ENCODE measurements at regions not wholly inside any gene's neighbourhood (a gene's known extent, or its start where the extent isn't known, plus 50 kb on each side); places are given as distances from the start of the nearest gene placed in this dataset.

DNA sequence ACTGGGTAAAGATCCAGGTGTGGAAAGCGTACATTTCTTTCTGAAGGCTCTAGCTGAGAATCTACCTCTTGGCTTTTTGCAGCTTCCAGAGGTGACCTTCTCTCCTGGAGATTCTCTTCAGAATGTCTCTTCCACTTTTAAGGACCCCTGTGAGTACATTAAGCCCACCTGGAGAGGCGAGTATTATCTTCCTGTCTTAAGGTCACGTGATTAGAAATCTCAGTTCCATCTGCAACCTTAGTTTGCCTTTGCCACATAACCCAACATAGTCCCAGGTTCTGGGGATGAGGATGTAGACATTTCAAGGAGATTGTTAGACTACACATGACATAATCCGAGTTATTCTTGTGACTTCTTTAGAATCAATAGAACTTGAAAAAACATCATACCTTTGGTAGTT is 665.5 kb upstream of the POM121L12 start:
- no peaks in the 10 kb centered on the region for H3K4me1 ChIP-seq (replicated peaks in 1 of 4; ENCODE audit: control insufficient read depth in 3 of 4, insufficient read depth in 4 of 4, low read length in 3 of 4)
- H3K79me2 ChIP-seq (ENCODE audit: control insufficient read depth in 1 of 2, insufficient read depth in 2 of 2, low read length in 2 of 2) = no peaks in the 10 kb centered on the region
- ChIA-PET POLR2A (ENCODE audit: partially characterized antibody) (no interaction called here), CTCF (ENCODE audit: partially characterized antibody) (no interaction called here)
- no peaks in the 10 kb centered on the region for H3K9me3 ChIP-seq (ENCODE audit: insufficient read depth in 2 of 2, low read depth in 1 of 2, low read length in 1 of 2)
- H2BK12ac ChIP-seq (ENCODE audit: low read depth, low read length) = no peak overlapping the region
- H3K4ac ChIP-seq (replicated peaks; ENCODE audit: insufficient read length, low read depth, low read length) = no peak overlapping the region
- no peak overlapping the region for H3K9ac ChIP-seq (replicated peaks in 1 of 4; ENCODE audit: extremely low read depth in 1 of 4, low read depth in 3 of 4, low read length in 3 of 4)
- no peak overlapping the region for H3K18ac ChIP-seq (ENCODE audit: extremely low read depth, low read length)
- no peak overlapping the region for H2BK15ac ChIP-seq (ENCODE audit: low read length)
- H3K23ac ChIP-seq (ENCODE audit: insufficient read length) = no peak overlapping the region
- H3K4me2 ChIP-seq (ENCODE audit: insufficient read depth in 1 of 2, low read depth in 2 of 2, low read length in 2 of 2) = no peak overlapping the region
- no peaks in the 10 kb centered on the region for H3K79me1 ChIP-seq (ENCODE audit: low read depth, low read length)
- H3K4me3 ChIP-seq (ENCODE audit: extremely low read depth in 1 of 4, insufficient read depth in 2 of 4, low read depth in 3 of 4, low read length in 4 of 4) = no peak overlapping the region
- H2BK20ac ChIP-seq (ENCODE audit: low read length) = no peak overlapping the region
- no peak overlapping the region for H2AK5ac ChIP-seq (ENCODE audit: low read depth, low read length)
- TF ChIP-seq TAF1 (IDR thresholded peaks at IDR 0.05; ENCODE audit: low read depth, low read length) = no peak
- TF ChIP-seq TEAD4 (IDR thresholded peaks at IDR 0.05; ENCODE audit: low read depth, low read length) = no peak
- no peak for TF ChIP-seq SIRT6 (IDR thresholded peaks at IDR 0.05; ENCODE audit: low read length)
- no peak for TF ChIP-seq SIN3A (conservative IDR thresholded peaks at IDR 0.05 in 1 of 2, IDR thresholded peaks at IDR 0.05 in 1 of 2; ENCODE audit: low read depth in 1 of 2, low read length in 2 of 2)
- TF ChIP-seq CHD2 (IDR thresholded peaks at IDR 0.05; ENCODE audit: low read length) = no peak
- TF ChIP-seq KDM1A (IDR thresholded peaks at IDR 0.05; ENCODE audit: borderline replicate concordance, low read length) = no peak
- no peak for TF ChIP-seq GTF2F1 (IDR thresholded peaks at IDR 0.05; ENCODE audit: borderline replicate concordance, low read depth, low read length)
- no peak for TF ChIP-seq CHD1 (IDR thresholded peaks at IDR 0.05; ENCODE audit: low read depth, low read length)
- TF ChIP-seq POU5F1 (IDR thresholded peaks at IDR 0.05; ENCODE audit: low read depth, low read length) = no peak
- no peak for TF ChIP-seq JUN (IDR thresholded peaks at IDR 0.05; ENCODE audit: low read depth, low read length)
- H3K14ac ChIP-seq (ENCODE audit: insufficient read length) = no peak overlapping the region
- H3K23me2 ChIP-seq (ENCODE audit: low read depth, low read length) = no peaks in the 10 kb centered on the region
- H3K56ac ChIP-seq (replicated peaks; ENCODE audit: insufficient read length, low read depth, low read length) = no peak overlapping the region
- H3K36me3 ChIP-seq (ENCODE audit: control insufficient read depth in 2 of 4, insufficient read depth in 4 of 4, low read length in 3 of 4) = no peaks in the 10 kb centered on the region
- DNase-seq (ENCODE audit: low read depth in 1 of 2, low spot score in 2 of 2) (no peak), FAIRE-seq (no peak)
- no peak overlapping the region for H4K8ac ChIP-seq (ENCODE audit: extremely low read depth, insufficient read depth, low read length)
- no peaks in the 10 kb centered on the region for H4K20me1 ChIP-seq (replicated peaks in 1 of 2; ENCODE audit: control insufficient read depth in 1 of 2, insufficient read depth in 2 of 2, low read length in 2 of 2)
- H3K27ac ChIP-seq (ENCODE audit: low read depth, low read length) = no peak overlapping the region
- H4K5ac ChIP-seq (ENCODE audit: insufficient read length, low read depth, low read length) = no peak overlapping the region
- H4K91ac ChIP-seq (replicated peaks; ENCODE audit: insufficient read length, low read length) = no peak overlapping the region
- no peak overlapping the region for H2BK120ac ChIP-seq (replicated peaks; ENCODE audit: low read depth, low read length)
- H3K27me3 ChIP-seq (replicated peaks in 1 of 4; ENCODE audit: control insufficient read depth in 3 of 4, extremely low read depth in 1 of 4, insufficient read depth in 3 of 4, low read length in 3 of 4) = no peaks in the 10 kb centered on the region
- 97% methylated on average over 4 of the region's 4 CpGs; no CpG with 5 or more reads in 1 of the 2 experiments for WGBS, 2 experiments (ENCODE audit: extremely low coverage in 1 of 2, insufficient coverage in 1 of 2, insufficient read length in 1 of 2, insufficient replicate concordance in 2 of 2, low coverage in 1 of 2, low lambda C conversion rate in 2 of 2, missing lambda C conversion rate in 1 of 2)
- H2BK5ac ChIP-seq (ENCODE audit: low read depth, low read length) = no peak overlapping the region
- 0 out of 2 replicates have a peak overlapping the region, but pooled peaks have one; percentile 9 for H2AFZ ChIP-seq (ENCODE audit: low read length)

Measured in H1 (cell line).